SK-N-MC (cell line): ENCODE measurements at regions not wholly inside any gene's neighbourhood (a gene's known extent, or its start where the extent isn't known, plus 50 kb on each side); places are given as distances from the start of the nearest gene placed in this dataset.

ENCODE experiments used
- DNase-seq: peaks from one replicate; pipeline ENCODE4 v3.0.0-alpha.2; 2011; ENCODE audit warnings: low read depth, low spot score
- H3K27ac ChIP-seq: fragments of 200-600 bp; sonication (generic); 2 replicates; pipeline ENCODE4 v1.5.1; 2016; ENCODE audit warnings: mixed run types
- H3K36me3 ChIP-seq: fragments of 200-600 bp; sonication (generic); 2 replicates; pipeline ENCODE4 v1.6.1; 2017; ENCODE audit warnings: antibody characterized with exemption, low read length, mixed read lengths; ENCODE audit not compliant: insufficient read depth
- H3K4me3 ChIP-seq: fragments of 200-600 bp; sonication (generic); 2 replicates; pipeline ENCODE4 v1.5.1; 2016
- H3K9ac ChIP-seq: fragments of 200-600 bp; sonication (generic); 2 replicates; pipeline ENCODE4 v1.8.0; 2017; ENCODE audit warnings: mixed run types, mixed read lengths; ENCODE audit not compliant: insufficient read length
- H3K9me3 ChIP-seq: fragments of 200-600 bp; sonication (generic); 2 replicates; pipeline ENCODE4 v1.6.1; 2017; ENCODE audit warnings: low read depth, mild to moderate bottlenecking, antibody characterized with exemption, low read length, moderate library complexity, mixed read lengths
- EZH2 ChIP-seq: fragments of 200-600 bp; sonication (generic); IDR thresholded peaks from one replicate; pipeline ENCODE4 v1.6.1; 2017; ENCODE audit warnings: antibody characterized with exemption
- FOXP2 ChIP-seq: optimal IDR thresholded peaks from 2 replicates; pipeline ENCODE3; 2011; ENCODE audit warnings: mild to moderate bottlenecking, moderate library complexity; ENCODE audit not compliant: insufficient read depth; ENCODE audit errors: extremely low read length, control extremely low read depth
- POLR2AphosphoS5 ChIP-seq: IDR thresholded peaks from 2 replicates; pipeline ENCODE4 v1.6.1; 2012; ENCODE audit warnings: mild to moderate bottlenecking, low read depth, low read length, borderline replicate concordance

GRCh38 chr11:98101329-98101728 lies 919.4 kb upstream of the CNTN5 start:
- TF ChIP-seq FOXP2 (no peak), EZH2 (no peak), POLR2AphosphoS5 (no peak)
- H3K9me3 ChIP-seq = no peaks in the 10 kb centered on the region
- no peak overlapping the region for H3K9ac ChIP-seq
- no peaks in the 10 kb centered on the region for H3K36me3 ChIP-seq
- H3K4me3 ChIP-seq = no peak overlapping the region
- DNase-seq = no peak
- H3K27ac ChIP-seq = no peak overlapping the region

GRCh38 chr11:98104249-98104648 lies 916.5 kb upstream of the CNTN5 start:
- Histone ChIP-seq H3K36me3 (no peaks in the 10 kb centered on the region), H3K27ac (no peak overlapping the region), H3K4me3 (no peak overlapping the region), H3K9me3 (no peaks in the 10 kb centered on the region), H3K9ac (no peak overlapping the region)
- no peak for DNase-seq
- no peak for TF ChIP-seq EZH2
- no peak for TF ChIP-seq POLR2AphosphoS5
- no peak for TF ChIP-seq FOXP2

- H3K36me3 ChIP-seq = no peaks in the 10 kb centered on the region
- DNase-seq = peak; percentile 2
- H3K27ac ChIP-seq = no peak overlapping the region
- no peaks in the 10 kb centered on the region for H3K9me3 ChIP-seq
- H3K9ac ChIP-seq = no peak overlapping the region
- TF ChIP-seq EZH2 = no peak
- no peak for TF ChIP-seq POLR2AphosphoS5
- TF ChIP-seq FOXP2 = no peak
- no peak overlapping the region; the same call in 1 of the 2 replicates for H3K4me3 ChIP-seq
Measured at GRCh38 chr11:98107736-98108135, 913.0 kb upstream of the CNTN5 start.

GRCh38 chr11:98110030-98110429 lies 910.7 kb upstream of the CNTN5 start:
- Histone ChIP-seq H3K9ac (no peak overlapping the region), H3K27ac (no peak overlapping the region), H3K36me3 (no peaks in the 10 kb centered on the region), H3K9me3 (no peaks in the 10 kb centered on the region), H3K4me3 (no peak overlapping the region)
- no peak for DNase-seq
- TF ChIP-seq POLR2AphosphoS5 = no peak
- no peak for TF ChIP-seq FOXP2
- no peak for TF ChIP-seq EZH2

GRCh38 chr11:98115873-98116272 lies 904.9 kb upstream of the CNTN5 start:
- DNase-seq = no peak
- Histone ChIP-seq H3K27ac (no peak overlapping the region), H3K4me3 (no peak overlapping the region), H3K36me3 (no peaks in the 10 kb centered on the region), H3K9me3 (no peaks in the 10 kb centered on the region), H3K9ac (no peak overlapping the region)
- TF ChIP-seq EZH2 = no peak
- TF ChIP-seq FOXP2 = no peak
- no peak for TF ChIP-seq POLR2AphosphoS5

DNA sequence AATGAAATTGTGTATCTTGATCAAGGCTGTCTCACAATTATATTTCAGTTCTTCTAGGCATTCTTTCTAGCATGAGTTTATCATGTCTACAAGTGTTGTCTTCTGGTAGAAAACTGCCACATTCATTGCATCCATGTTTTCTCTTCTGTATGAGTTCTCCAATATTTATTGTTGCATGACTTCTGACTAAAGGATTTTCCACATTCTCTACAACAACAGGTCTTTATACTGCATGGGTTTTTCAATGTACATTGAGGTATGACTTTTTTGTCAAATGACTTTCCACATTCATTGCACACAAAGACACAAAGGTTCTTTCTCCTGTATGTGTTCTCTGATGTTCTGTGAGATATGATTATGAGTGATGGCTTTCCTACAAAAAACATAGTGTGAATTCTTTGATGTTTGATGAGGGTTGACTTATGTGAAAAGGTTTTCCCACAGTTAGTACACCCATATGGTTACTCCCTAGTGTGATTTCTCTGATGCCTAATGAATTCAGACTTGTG lies 890.6 kb upstream of the CNTN5 start:
- Histone ChIP-seq H3K9me3 (no peaks in the 10 kb centered on the region), H3K9ac (no peak overlapping the region), H3K4me3 (no peak overlapping the region), H3K27ac (no peak overlapping the region), H3K36me3 (no peaks in the 10 kb centered on the region)
- TF ChIP-seq FOXP2 = no peak
- no peak for DNase-seq

DNA sequence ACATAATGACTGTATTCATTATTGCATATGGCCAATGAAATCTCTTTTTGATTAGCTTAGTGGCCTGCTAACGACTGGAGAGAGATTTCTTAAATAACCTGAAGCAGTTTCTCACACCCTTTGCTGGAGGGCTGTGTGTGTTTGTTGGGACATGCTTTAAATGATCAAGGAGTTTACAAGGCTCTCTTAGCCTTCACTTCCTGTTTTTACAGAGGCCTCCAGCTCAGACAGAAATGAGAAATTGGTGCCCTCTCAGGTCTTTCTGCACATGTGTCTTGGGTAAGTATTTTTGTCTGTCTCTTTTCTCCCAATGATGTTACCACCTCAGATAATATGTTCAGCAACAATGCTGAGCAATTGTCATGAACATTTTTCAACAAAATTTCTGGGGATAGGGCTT lies 884.4 kb upstream of the CNTN5 start:
- H3K9me3 ChIP-seq = no peaks in the 10 kb centered on the region
- no peak overlapping the region for H3K27ac ChIP-seq
- no peak for DNase-seq
- H3K4me3 ChIP-seq = no peak overlapping the region
- no peaks in the 10 kb centered on the region for H3K36me3 ChIP-seq
- TF ChIP-seq POLR2AphosphoS5 (no peak), EZH2 (no peak), FOXP2 (no peak)
- H3K9ac ChIP-seq = no peak overlapping the region

DNA sequence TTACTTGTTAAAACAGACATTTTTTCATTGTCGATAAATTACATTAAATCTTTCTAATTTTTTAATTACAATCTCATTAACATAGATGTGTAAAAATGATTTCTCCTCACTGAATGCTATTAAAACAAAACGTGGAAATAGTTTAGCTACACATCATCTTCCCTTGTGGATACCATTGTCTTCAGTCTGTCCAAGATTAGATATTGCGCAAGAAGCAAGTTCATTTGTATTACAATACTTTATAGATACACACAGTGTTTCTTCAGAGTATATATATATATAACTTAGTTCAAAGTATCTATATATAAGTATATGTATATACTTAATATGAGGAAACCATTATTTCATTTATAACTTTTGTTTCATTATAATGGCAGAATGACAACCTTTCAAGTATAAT lies 883.3 kb upstream of the CNTN5 start:
- Histone ChIP-seq H3K27ac (no peak overlapping the region), H3K9ac (no peak overlapping the region), H3K36me3 (no peaks in the 10 kb centered on the region), H3K4me3 (no peak overlapping the region), H3K9me3 (no peaks in the 10 kb centered on the region)
- DNase-seq = no peak
- TF ChIP-seq FOXP2 = no peak
- no peak for TF ChIP-seq EZH2
- no peak for TF ChIP-seq POLR2AphosphoS5

DNA sequence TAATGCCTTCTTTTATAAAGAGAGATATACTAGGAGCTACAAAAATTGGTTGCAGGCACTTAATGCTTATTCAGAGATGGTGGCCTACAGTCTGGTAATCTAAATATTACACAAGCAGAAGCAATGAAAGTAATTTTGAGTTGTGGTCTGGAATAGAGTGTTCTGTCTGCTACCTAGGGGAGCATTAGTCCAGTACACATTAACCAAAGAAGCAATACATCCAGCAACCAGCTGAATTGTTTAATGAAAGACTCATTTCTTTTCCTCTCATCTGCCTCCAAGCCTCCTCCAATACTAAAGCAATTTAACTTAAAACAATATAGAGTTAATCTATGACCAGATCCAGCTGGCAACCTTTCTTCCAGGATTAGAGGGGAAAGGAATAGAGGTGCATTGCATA lies 877.1 kb upstream of the CNTN5 start:
- no peaks in the 10 kb centered on the region for H3K9me3 ChIP-seq
- H3K27ac ChIP-seq = no peak overlapping the region
- DNase-seq = no peak
- H3K4me3 ChIP-seq = no peak overlapping the region
- no peak overlapping the region for H3K9ac ChIP-seq
- TF ChIP-seq FOXP2 (no peak), POLR2AphosphoS5 (no peak), EZH2 (no peak)
- H3K36me3 ChIP-seq = no peaks in the 10 kb centered on the region
